GM21576 (cell line): ENCODE measurements at regions not wholly inside any gene's neighbourhood (a gene's known extent, or its start where the extent isn't known, plus 50 kb on each side); places are given as distances from the start of the nearest gene placed in this dataset.

Experiments used
- ATAC-seq: cut with Tn5 transposase; IDR thresholded peaks from one replicate; pipeline ENCODE4 v1.9.1; 2021; ENCODE audit warnings: mild to moderate bottlenecking, moderate library complexity; ENCODE audit not compliant: unreplicated experiment

DNA sequence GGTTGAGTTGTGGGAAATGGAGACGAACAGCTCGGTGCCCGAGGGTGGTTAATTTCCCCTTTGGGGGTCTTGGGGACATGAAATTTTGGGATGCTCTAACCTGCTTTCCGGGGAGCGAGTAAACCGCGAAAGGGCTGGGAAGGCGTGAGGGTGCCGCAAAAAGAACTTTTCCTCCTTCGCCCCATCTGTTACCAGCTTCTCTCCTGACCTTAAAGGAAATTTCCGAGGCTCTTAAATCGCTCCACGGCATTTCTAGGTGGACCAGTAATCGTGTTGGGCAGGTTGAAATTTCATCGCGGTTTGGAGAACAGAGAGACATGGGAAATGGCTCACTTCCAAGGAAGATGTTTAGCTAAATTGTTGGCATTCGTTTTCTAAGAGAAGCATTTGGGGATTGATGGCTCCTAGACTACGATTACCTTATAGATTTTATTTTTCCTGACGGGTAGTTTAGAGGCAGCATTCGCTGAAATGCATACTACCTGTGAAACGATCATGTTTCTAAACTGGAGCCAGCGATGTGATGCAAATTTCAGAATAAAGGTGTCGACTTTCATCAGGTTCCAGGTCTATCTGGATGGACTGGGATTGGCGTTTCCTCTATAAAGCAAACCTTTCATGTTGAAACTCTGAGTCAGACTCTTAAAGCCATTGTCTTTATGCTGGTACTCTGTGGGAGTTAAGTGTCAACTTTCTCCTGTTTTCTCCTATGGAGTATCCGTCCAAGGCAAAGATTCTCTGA is 414.5 kb downstream of the PCNX1 start:
- ATAC-seq: no peak

DNA sequence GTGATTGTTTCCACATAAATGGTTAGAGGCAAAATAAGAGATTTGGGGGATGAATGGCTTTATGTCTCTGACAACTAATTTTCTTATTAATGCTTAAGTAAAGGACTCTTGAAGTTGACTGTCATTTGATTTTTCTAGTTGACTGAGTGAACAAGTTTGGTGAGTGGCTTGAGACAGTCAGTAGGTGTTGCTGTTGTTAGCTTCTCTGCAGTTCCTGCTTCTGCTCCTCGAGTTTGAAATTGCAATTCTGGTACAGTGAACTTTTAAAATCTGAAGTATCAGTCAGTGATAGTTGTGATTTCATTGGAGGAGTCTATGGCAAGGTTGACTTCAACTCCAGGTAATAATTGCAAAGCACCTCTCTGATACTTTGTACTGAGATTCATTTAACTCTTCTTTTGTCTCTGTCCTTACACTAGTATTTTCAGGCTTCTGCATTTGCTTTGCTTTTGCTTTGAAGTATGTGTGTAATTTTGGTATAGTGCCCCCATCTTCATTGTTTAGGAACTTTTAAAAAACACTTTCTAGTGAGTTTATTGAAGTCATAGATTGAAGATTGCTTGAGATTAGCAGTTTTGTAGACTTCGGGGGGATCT is 415.5 kb downstream of the PCNX1 start:
- no peak for ATAC-seq

DNA sequence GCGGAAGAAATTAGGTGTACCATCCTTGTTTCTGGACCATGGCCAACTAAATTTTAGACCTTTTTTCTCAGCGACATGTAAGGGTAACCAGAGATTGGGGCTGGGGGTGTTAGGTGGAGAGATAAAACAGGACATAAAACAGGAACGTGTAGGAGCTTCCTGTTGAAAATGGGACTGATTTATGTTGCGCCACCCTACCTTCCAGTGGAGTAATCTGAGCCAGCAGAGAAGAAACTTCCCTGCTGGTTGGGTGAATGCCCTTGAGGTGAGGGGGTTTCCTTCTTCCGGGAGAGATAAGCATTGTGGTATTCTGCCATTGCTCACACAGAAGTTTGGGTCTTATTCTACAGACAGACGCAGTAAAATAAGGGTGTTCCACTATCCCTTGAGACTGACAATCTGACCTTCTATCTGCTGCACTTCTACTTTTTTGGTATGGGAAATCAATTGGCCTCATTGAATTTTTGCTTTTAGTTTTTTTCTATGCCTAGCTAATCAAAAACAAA is 417.6 kb downstream of the PCNX1 start:
- ATAC-seq: no peak

DNA sequence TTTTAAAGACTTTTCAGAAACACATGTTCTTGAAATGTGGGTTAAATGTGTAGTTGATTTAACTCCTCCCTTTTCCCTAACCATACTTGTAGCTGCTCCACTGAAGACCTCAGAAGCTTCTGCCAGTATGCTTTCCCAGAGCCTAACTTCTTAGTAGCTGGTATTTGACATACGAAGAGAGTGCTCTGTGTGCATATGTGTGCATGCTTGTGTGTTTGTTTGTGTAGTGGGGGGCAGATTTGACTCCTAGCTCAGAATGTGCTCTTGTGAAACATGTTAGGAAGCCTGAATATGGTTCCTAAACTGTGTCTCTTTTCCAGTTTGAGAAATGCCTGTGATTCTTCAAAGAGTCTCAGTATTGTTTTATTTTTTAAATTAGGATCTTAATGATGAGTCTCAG is 420.4 kb downstream of the PCNX1 start:
- ATAC-seq: no peak

DNA sequence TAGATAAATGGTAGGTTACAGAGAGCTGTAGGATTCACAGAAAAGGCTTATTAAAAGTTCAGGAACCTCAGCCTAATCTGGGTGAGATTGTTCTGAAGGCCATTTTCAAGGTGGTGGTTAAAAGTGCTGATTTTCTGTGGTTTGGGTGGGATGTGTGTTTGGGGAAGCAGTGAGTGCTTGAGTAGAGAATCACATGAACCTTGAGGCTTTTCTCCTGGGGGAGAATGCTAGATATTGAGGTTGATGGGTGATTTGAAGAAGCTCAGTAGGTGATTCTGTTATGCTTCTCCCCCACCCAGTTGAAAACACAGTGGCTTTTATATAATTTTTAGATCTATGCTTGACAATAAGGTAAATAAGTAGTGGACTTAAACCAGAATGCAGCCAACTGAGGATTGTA is 420.9 kb downstream of the PCNX1 start:
- ATAC-seq: peak; percentile 42

DNA sequence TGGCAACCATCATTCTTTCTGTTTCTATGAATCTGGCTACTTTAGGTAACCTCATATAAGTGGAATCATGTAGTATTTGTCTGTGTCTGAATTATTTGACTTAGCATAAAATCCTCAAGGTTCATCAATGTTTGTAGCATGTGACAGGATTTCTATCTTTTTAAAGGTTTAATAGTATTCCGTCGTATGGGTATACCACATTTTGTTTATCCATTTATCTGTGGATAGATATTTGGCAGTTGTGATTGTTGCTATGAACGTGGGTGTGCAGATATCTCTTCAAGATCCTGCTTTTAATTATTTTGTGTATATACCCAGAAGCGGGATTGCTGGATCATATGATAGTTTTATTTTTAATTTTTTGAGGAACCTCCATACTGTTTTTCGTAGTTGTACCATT is 421.7 kb downstream of the PCNX1 start:
- no peak for ATAC-seq

DNA sequence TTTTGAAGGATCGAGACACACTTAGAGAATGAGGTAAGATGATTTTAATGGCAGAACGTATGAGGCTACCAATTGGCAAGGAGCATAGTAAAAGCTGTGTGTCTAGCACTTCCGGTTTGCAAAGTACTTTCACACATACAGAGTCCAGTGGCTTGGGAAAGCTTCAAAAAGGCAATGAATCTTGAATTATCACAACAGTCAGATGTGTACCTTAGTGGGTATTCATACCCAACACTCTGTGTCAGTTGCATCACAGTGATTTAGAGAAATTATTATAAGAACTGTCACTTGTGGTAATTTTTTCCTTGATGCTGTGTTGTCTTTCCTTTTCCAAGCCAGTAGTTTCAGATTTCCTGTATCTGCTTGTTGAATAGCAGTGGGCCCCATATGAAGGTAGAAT is 424.1 kb downstream of the PCNX1 start:
- ATAC-seq: no peak

DNA sequence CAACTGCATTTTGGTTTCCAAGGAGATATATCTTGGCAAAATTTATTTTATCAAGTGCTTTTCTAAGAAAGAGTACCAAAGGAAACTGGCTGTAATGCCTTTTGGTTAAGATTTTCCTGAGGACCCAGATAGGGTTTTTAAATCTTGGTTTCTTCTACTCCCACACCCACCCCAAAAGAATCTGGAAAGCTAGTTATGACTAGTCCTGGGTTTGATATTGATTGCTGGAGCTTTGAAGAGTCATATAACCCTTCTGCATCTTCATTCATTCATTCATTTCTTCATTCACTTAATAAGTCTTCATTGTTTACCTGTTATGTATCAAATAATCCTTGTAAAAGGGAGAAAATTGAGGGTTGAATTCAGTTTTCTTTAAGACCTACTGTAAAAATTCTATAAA is 425.2 kb downstream of the PCNX1 start:
- ATAC-seq: no peak

DNA sequence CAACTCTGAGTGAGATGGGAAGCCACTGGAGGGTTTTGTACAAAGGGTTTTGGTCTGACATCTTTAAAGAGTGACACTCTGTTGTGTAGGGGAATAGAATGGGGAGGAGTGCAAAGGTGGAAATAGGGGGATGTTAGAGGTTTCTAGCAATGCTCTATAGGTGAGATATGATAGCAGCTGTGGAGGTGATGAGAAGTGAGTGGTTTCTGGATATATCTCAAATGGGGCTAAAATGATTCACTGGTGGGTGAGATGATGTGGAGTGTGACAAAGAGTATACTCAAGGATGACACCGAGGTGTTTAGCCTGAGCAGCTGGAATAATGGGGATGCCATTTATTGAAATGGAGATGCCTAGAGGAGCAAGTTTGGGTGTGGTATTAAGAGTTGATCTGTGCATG is 426.4 kb downstream of the PCNX1 start:
- no peak for ATAC-seq

DNA sequence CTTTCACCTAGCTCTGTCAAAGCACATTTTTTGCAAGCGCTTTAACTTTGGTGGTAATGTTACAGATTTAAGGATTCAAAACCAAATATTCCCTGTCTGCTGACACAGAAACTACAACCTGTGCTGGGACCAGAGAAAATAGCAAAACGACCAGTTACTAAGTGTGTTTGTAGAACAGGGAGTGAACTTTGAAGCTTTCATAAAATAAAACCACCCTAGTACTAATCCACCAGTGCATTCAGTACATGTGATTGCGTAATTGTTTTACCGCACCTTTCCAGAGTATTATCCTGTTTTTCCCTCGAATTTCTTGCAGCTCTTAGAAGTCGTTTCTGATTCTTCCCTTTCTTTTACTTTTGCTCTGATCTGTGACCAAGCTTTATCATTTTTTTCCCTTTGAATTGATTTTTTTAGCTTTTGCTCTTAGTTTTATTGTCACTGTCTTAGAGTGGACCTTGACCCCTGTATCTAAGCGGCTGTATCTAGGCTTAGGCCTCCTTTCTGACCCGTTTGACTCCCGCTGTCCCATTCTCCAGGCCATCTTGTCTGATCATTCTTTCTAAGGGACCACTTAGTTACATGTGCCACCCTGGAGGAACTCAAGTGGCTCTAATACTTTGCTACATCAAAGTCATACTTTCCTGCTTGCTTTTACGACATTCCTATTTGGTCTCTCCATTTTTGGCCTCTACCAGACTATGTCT is 429.4 kb downstream of the PCNX1 start:
- no peak for ATAC-seq

DNA sequence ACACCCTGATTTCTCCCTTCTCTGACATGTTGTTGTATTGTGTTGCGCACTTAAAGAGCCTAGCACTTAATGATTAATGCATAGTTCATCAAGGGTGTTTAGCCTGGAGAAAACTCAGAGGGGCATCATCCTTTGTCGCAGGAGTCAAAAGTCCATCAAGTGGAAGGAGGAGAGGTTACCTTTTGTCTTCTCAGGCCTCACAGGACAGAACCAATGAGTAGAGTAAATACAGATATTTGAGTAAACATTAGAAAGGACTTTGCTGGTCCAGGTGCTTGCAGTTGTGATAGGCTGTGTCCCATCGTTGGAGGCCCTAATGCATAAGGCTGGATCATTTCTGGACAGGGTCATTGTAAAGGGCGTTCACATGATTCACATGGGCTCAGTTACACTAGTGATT is 430.9 kb downstream of the PCNX1 start:
- ATAC-seq: no peak

DNA sequence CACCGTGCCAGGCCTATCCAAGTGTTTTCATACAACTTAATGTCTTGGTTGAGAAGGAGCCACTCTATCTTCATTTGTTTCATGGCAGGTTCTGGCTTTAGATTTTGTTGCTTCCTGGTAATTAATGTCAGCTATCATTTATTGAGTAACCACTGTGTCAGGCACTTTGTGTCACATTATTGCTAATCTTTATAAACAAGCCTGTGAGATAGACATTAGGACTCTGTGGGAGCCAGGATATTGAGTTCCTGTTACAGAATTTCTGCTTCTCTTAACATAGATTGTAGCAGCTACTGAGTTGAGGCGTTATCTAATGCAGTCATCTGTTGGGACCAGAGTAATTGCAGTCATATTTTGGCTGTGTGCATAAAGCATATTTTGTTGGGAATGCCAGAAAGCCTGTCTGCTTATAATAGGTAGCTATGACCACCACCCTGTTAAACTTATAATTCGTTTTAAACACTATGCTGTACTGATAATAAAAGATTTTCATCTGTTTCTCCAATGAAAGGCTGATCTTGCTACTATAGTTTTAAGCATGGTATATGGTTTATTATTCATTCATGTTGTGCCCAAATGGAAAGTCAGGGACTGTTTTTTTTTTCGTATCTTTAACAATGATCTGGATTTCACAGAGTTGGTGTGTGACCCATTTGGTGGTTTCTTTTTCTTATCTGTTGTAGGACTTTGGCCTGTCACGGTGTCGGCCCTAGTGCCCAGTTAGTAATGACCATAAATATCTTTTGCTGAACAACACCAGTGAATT is 432.6 kb downstream of the PCNX1 start:
- no peak for ATAC-seq

DNA sequence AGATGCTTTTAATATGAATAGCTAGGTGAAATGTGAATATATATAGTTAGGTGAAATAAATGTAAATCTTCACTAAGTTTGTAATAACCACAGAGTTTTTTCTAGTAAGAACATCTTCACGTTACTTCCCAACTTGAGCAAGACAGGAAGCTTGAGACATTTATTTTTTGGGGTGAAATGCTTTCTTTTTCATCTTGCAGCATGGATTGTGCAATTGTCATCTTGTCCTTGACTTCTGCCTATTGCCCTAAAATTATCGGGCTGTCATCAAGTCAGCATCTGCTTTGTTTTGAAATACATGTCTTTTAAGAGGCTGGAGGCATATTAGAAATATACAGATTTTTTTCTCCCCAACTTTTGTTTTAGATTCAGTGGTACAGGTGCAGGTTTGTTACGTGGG is 433.9 kb downstream of the PCNX1 start:
- ATAC-seq: no peak

DNA sequence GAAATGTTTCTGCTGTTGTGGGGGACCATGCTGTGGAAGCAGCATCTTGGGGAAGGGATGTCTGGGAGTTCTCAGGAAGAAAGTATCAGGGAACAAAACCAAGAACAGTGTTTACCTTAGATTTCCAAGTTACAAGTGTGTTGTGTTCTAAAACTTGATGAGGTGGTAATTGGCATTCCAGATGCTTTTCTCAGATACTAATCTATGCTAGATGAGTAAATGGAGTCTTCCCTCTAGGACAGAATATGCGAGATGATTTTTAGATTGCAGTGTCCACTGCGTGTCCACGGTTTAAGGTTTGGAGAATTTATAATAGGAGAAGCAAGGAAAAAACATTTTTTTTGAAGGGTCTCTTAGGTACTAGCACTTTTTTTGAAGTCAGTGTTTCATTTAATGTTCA is 436.5 kb downstream of the PCNX1 start:
- no peak for ATAC-seq

DNA sequence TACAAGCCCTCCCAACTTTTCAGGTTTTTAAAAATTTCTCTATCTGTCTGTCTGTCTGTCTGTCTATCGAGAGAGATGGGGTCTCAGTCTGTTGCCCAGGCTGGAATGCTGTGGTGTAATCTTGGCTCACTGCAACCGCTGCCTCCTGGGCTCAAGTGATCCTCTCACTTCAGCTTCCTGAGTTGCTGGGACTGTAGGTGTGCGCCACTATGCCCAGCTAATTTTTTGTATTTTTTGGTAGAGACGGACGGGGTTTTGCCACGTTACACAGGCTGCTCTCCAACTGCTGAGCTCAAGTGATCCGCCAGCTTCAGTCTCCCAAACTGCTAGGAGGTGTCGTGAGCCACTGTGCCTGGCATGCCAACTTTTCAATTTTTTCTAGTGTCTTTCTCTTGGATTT is 437.2 kb downstream of the PCNX1 start:
- ATAC-seq: no peak

DNA sequence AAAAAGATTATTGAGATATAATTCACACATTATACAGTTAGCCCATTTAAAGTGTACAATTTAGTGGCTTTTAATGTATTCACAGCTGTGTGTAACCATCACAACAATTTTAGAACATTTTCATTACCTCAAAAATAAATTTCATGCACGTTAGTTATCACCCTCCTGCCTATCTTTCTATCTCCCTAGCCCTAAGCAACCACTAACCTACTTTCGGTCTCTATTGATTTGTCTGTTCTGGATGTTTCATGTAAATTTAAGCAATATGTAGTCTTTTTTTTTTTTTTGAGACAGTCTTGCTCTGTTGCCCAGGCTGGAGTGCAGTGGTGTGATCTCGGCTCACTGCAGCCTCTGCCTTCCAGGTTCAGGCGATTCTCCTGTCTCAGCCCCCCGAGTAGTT is 439.4 kb downstream of the PCNX1 start:
- no peak for ATAC-seq

DNA sequence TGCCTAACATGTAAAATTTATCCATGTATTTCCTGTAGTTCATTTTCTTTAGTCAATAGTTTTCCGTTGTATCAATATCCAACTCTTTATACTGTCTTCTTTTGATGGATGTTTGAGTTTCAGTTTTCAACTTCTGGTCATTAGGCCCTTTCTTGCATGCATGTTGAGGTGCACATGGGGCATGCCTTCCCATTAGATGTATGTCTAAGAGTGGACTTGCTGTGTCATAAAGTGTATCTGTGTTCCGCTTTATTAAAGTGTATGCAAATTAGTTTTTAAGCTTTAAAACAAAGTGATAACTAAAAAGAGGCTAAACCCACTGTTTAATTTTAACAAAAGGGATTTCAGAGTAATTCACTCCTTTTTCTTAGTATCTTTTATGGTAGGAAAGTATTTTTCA is 441.1 kb downstream of the PCNX1 start:
- no peak for ATAC-seq

DNA sequence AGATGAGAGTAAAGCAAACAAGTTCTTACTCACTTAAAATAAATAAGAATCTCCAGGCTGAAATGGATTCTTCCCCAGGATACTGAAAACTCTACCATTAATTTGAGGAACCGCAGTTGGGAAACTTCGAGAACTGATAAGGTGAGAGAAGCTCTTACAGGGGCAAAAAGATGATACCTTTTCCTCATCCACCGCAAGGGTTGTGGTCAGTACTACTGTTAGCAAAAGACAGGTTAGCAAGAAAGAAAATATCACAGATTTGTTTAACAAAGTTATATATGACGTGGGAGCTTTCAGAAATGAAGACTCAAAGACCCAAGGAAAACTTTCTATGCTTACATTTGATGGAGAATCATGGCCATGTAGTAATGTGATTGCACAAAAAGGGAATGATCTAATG is 441.6 kb downstream of the PCNX1 start:
- no peak for ATAC-seq

DNA sequence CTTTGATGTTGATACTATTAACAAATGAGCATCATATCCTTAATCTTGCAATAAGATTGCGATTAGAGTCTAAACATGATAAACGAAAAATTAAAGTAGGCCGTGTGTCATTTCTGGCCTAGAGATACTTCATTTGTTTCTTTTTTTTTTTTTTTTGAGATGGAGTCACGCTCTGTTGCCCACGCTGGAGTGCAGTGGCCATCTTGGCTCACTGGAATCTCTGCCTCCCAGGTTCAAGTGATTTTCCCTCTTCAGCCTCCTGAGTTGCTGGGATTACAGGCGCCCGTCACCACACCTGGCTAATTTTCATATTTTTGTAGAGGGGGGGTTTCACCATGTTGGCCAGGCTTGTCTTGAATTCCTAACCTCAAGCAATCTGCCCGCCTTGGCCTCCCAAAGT is 446.9 kb downstream of the PCNX1 start:
- no peak for ATAC-seq

DNA sequence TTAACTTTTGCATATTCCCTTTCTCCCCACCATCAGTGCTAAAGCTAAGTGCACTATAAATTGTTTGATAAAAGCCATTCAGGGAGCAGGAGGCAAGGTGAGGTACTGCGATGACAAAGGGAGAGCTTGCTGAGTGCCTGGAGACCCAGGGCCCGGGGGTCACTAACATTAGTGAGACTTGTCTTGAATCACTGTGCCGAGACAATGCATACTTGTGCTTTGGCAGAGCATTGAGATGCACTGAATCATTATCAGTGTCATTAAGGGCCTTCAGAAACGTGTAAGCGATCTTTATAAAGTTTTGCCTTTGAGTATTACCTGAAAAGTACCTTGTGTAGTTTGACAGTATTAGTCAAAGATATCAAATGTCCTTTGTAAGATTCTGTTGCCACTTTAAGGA is 447.5 kb downstream of the PCNX1 start:
- ATAC-seq: no peak
